Panc1 (cell line): ENCODE measurements at regions not wholly inside any gene's neighbourhood (a gene's known extent, or its start where the extent isn't known, plus 50 kb on each side); places are given as distances from the start of the nearest gene placed in this dataset.

Experiments used
- ATAC-seq: fragments of 200-7000 bp; cut with Tn5 transposase; 2 replicates; pipeline ENCODE4 v1.9.1; 2020; ENCODE audit warnings: mild to moderate bottlenecking, moderate library complexity
- BruUV-seq: library from RNA; stranded (reverse); fragments of 400-500 nt; replicated peaks from 2 replicates; lab custom pipeline; 2021; lab: Mats Ljungman, UMichigan
- CTCF ChIA-PET: fragments of 300-600 bp; sonication (Branson Sonifier 250); formaldehyde crosslinking; loops from one replicate; lab custom pipeline; 2022; ENCODE audit warnings: antibody characterized with exemption; lab: Charles Lee
- POLR2A ChIA-PET: fragments of 300-600 bp; sonication (Branson Sonifier 250); formaldehyde crosslinking; loops from one replicate; lab custom pipeline; 2022; ENCODE audit warnings: antibody characterized with exemption; lab: Charles Lee
- DNase-seq: peaks from one replicate; pipeline ENCODE4 v3.0.0-alpha.2; 2010; ENCODE audit warnings: low read depth, low spot score
- H3K27ac ChIP-seq: 2 replicates; pipeline ENCODE4 v1.5.1; 2011; ENCODE audit warnings: mild to moderate bottlenecking, low read length, inconsistent platforms
- H3K27me3 ChIP-seq: fragments of 200-500 bp; sonication (Bioruptor generic); 2 replicates; pipeline ENCODE4 v1.6.0; 2014; ENCODE audit warnings: low read length, inconsistent platforms; ENCODE audit not compliant: control insufficient read depth, insufficient read depth
- H3K36me3 ChIP-seq: fragments of 200-500 bp; sonication (Bioruptor generic); 2 replicates; pipeline ENCODE4 v1.5.1; 2014; ENCODE audit warnings: inconsistent platforms, mild to moderate bottlenecking, low read length, moderate library complexity; ENCODE audit not compliant: control insufficient read depth, insufficient read depth
- H3K4me1 ChIP-seq: 2 replicates; pipeline ENCODE4 v1.5.1; 2011; ENCODE audit warnings: inconsistent platforms, mild to moderate bottlenecking, low read length, moderate library complexity; ENCODE audit not compliant: control insufficient read depth, insufficient read depth
- H3K4me3 ChIP-seq, 2 experiments: 2 replicates each; pipeline ENCODE4 v1.5.1; 2011 to 2012; ENCODE audit warnings: low read depth in 2 of 2, low read length in 2 of 2, mild to moderate bottlenecking in 2 of 2, inconsistent platforms in 1 of 2, moderate library complexity in 1 of 2
- H3K9me3 ChIP-seq: fragments of 200-500 bp; sonication (Bioruptor generic); 2 replicates; pipeline ENCODE4 v1.5.1; 2014; ENCODE audit warnings: low read depth, mild to moderate bottlenecking, inconsistent platforms, low read length, moderate library complexity; ENCODE audit not compliant: control insufficient read depth, insufficient read depth
- POLR2AphosphoS5 ChIP-seq: IDR thresholded peaks from 2 replicates; pipeline ENCODE4 v1.6.1; 2012; ENCODE audit warnings: mild to moderate bottlenecking, low read depth, low read length, moderate library complexity
- SIN3A ChIP-seq: IDR thresholded peaks from 2 replicates; pipeline ENCODE4 v1.6.1; 2012; ENCODE audit warnings: low read depth, mild to moderate bottlenecking, low read length, moderate library complexity, borderline replicate concordance; ENCODE audit not compliant: insufficient read depth
- TCF7L2 ChIP-seq: IDR thresholded peaks from 2 replicates; pipeline ENCODE4 v1.6.1; 2011; ENCODE audit warnings: mild to moderate bottlenecking, low read depth, low read length, inconsistent platforms
- in situ Hi-C: cut with HindIII; loops from 2 replicates; pipeline ENCODE4 v1.10.0; 2016; ENCODE audit warnings: low sequenced_read_pairs, low pct_unique_long_range_greater_than_20kb
- intact Hi-C: fragments of 100-400 bp; cut with micrococcal nuclease; formaldehyde crosslinking; loops from one replicate; pipeline ENCODE4 v1.10.0; 2022; ENCODE audit not compliant: unreplicated experiment
- TF ChIP-seq, protein P1 (sequence below), 2 experiments: IDR thresholded peaks; 2 replicates each; pipeline ENCODE4 v1.6.1; 2011 to 2012; ENCODE audit warnings: low read depth in 2 of 2, control low read depth in 1 of 2, low read length in 1 of 2, mild to moderate bottlenecking in 1 of 2, moderate library complexity in 1 of 2; ENCODE audit not compliant: insufficient read depth in 1 of 2
- TF ChIP-seq, protein P2 (sequence below): fragments of 450-650 bp; IDR thresholded peaks from 2 replicates; pipeline ENCODE4 v1.5.1; 2017; ENCODE audit warnings: mild to moderate bottlenecking

DNA sequence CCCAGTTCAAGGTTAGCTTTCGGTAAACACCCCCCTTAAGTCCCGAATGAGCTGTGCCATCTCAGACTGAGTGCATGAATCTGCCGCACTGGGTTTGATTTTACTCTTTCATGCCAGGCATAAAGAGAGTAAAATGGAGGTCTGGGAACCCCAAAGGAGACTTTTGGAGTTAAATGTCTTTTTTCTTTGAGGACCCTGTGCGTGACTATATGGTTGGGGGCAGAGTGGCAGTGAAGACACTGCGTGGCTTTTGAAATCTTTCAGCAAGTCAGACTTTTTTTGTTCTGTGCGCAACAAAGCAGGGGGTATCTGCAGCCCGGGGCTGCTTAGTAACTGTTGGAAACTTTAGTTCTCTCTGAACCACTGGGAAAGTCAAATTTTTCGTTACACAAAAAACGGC is 392.9 kb upstream of the SALL1 start:
- intact Hi-C loops: no loop called here
- in situ Hi-C loops: no loop called here
- DNase-seq (no peak), ATAC-seq (no peak)
- TF ChIP-seq, protein P1, sequence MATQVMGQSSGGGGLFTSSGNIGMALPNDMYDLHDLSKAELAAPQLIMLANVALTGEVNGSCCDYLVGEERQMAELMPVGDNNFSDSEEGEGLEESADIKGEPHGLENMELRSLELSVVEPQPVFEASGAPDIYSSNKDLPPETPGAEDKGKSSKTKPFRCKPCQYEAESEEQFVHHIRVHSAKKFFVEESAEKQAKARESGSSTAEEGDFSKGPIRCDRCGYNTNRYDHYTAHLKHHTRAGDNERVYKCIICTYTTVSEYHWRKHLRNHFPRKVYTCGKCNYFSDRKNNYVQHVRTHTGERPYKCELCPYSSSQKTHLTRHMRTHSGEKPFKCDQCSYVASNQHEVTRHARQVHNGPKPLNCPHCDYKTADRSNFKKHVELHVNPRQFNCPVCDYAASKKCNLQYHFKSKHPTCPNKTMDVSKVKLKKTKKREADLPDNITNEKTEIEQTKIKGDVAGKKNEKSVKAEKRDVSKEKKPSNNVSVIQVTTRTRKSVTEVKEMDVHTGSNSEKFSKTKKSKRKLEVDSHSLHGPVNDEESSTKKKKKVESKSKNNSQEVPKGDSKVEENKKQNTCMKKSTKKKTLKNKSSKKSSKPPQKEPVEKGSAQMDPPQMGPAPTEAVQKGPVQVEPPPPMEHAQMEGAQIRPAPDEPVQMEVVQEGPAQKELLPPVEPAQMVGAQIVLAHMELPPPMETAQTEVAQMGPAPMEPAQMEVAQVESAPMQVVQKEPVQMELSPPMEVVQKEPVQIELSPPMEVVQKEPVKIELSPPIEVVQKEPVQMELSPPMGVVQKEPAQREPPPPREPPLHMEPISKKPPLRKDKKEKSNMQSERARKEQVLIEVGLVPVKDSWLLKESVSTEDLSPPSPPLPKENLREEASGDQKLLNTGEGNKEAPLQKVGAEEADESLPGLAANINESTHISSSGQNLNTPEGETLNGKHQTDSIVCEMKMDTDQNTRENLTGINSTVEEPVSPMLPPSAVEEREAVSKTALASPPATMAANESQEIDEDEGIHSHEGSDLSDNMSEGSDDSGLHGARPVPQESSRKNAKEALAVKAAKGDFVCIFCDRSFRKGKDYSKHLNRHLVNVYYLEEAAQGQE (IDR thresholded peaks at IDR 0.05; ENCODE audit: insufficient read depth in 1 of 2, low read depth in 2 of 2, low read length in 1 of 2): no peak
- TF ChIP-seq SIN3A (no peak), POLR2AphosphoS5 (no peak), TCF7L2 (no peak)
- no peak overlapping the region for H3K27ac ChIP-seq
- H3K36me3 ChIP-seq: no peaks in the 10 kb centered on the region
- H3K4me1 ChIP-seq: no peaks in the 10 kb centered on the region
- BruUV-seq: no TSS peak
- CTCF ChIA-PET: no interaction called here
- POLR2A ChIA-PET: no interaction called here
- H3K27me3 ChIP-seq: no peaks in the 10 kb centered on the region
- H3K4me3 ChIP-seq: no peak overlapping the region
- H3K9me3 ChIP-seq: no peaks in the 10 kb centered on the region

DNA sequence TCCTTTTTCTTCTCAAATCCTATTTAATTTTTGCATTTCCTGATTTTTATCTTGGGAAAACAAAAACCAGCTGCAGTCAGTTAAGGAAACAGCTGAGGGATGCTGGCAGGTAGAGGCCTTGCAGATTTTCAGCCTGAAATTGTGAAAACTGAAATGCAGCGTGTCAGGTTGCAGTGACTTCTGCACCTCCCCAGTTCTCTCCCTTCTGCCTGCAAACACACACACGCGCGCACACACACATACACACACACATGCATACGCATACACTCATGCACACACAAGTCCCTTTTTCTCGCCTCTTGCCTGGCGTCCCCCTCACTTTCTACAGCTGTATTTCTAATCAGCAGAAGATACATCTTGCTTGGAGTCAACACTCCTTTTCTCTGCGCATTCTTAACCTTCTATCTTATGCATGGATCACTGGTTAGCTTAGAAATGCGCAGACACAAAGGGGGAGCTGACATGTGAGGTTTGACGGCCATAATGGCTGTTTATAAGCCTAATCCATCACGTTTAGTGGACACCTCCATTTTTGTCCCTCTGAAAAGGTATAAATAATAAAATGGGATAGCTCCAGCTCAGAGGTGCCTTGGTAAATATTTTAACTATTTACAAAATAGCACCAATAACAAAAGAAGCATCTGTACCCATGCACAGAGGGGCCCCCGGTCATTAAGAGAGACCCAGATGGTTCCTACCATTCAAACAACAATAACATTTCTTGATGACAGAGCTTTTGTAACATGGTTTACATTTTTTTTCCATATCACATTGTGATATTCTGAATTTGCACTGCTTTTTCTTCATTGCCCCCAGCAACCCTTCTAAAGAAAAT is 392.1 kb upstream of the SALL1 start:
- H3K27ac ChIP-seq: no peak overlapping the region
- ChIA-PET CTCF (no interaction called here), POLR2A (no interaction called here)
- no peaks in the 10 kb centered on the region for H3K9me3 ChIP-seq
- no TSS peak for BruUV-seq
- no peak for TF ChIP-seq TCF7L2
- TF ChIP-seq, protein P2, sequence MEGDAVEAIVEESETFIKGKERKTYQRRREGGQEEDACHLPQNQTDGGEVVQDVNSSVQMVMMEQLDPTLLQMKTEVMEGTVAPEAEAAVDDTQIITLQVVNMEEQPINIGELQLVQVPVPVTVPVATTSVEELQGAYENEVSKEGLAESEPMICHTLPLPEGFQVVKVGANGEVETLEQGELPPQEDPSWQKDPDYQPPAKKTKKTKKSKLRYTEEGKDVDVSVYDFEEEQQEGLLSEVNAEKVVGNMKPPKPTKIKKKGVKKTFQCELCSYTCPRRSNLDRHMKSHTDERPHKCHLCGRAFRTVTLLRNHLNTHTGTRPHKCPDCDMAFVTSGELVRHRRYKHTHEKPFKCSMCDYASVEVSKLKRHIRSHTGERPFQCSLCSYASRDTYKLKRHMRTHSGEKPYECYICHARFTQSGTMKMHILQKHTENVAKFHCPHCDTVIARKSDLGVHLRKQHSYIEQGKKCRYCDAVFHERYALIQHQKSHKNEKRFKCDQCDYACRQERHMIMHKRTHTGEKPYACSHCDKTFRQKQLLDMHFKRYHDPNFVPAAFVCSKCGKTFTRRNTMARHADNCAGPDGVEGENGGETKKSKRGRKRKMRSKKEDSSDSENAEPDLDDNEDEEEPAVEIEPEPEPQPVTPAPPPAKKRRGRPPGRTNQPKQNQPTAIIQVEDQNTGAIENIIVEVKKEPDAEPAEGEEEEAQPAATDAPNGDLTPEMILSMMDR: no peak
- TF ChIP-seq, protein P1 (IDR thresholded peaks at IDR 0.05; ENCODE audit: insufficient read depth in 1 of 2, low read depth in 2 of 2, low read length in 1 of 2): no peak
- TF ChIP-seq SIN3A: no peak
- no peak for TF ChIP-seq POLR2AphosphoS5
- DNase-seq (no peak), ATAC-seq (no peak)
- H3K4me3 ChIP-seq: no peak overlapping the region
- H3K4me1 ChIP-seq: no peaks in the 10 kb centered on the region
- H3K27me3 ChIP-seq: no peaks in the 10 kb centered on the region
- intact Hi-C loops (no loop called here), in situ Hi-C loops (no loop called here)
- no peaks in the 10 kb centered on the region for H3K36me3 ChIP-seq
